Mucosa of descending colon (tissue), 3 donors: ENCODE measurements at regions not wholly inside any gene's neighbourhood (a gene's known extent, or its start where the extent isn't known, plus 50 kb on each side); places are given as distances from the start of the nearest gene placed in this dataset.

ENCODE experiments used
- ATAC-seq: fragments of 200-7000 bp; cut with Tn5 transposase; one replicate; pipeline ENCODE4 v1.9.1; 2020; ENCODE audit warnings: mild to moderate bottlenecking, moderate library complexity
- DNase-seq, 3 donors: peaks; one replicate each; pipeline ENCODE4 v3.0.0-alpha.2; 2020
- H3K36me3 ChIP-seq: fragments of 200-600 bp; one replicate; pipeline ENCODE4 v1.8.0; 2021; ENCODE audit warnings: low read depth, mild to moderate bottlenecking
- H3K4me1 ChIP-seq: fragments of 200-600 bp; one replicate; pipeline ENCODE4 v1.8.0; 2021; ENCODE audit warnings: low read depth, mild to moderate bottlenecking
- H3K4me3 ChIP-seq: fragments of 200-600 bp; one replicate; pipeline ENCODE4 v1.8.0; 2021; ENCODE audit warnings: mild to moderate bottlenecking
- H3K9me3 ChIP-seq: fragments of 200-600 bp; one replicate; pipeline ENCODE4 v1.8.0; 2021; ENCODE audit warnings: mild to moderate bottlenecking
- CTCF ChIP-seq: fragments of 200-600 bp; IDR thresholded peaks from one replicate; pipeline ENCODE4 v1.8.0; 2022; ENCODE audit warnings: antibody characterized with exemption, mild to moderate bottlenecking
- intact Hi-C, 2 donors: fragments of 100-400 bp; cut with DNase I in 1 of 2; cut with micrococcal nuclease in 1 of 2; formaldehyde crosslinking; loops; one replicate each; pipeline versions ENCODE4 v1.11.0 to v1.11.1; 2022; cut with DNase I, micrococcal nuclease
- donor health status: DM: no; HTN: no; CAD: no; lungs with moderate emphysema.
- donor health status: DM: no; HTN: no; CAD: no.
- donor health status: DM: no; HTN: yes; CAD: no.

- no peak overlapping the region for H3K4me3 ChIP-seq
- intact Hi-C loops = no loop called here
- no peak for ATAC-seq
- no peaks in the 10 kb centered on the region for H3K4me1 ChIP-seq
- no peak for TF ChIP-seq CTCF
- no peak for DNase-seq
- H3K36me3 ChIP-seq = no peaks in the 10 kb centered on the region
- H3K9me3 ChIP-seq = no peaks in the 10 kb centered on the region
These were observed 93.0 kb downstream of the ATP6V1G3 start for GRCh38 chr1:198447468-198447867.

- no peaks in the 10 kb centered on the region for H3K36me3 ChIP-seq
- no peaks in the 10 kb centered on the region for H3K9me3 ChIP-seq
- H3K4me3 ChIP-seq = no peak overlapping the region
- intact Hi-C loops = no loop called here
- H3K4me1 ChIP-seq = no peaks in the 10 kb centered on the region
- DNase-seq = no peak
- no peak for ATAC-seq
- no peak for TF ChIP-seq CTCF
These were observed 94.6 kb downstream of the ATP6V1G3 start for GRCh38 chr1:198445872-198446271.

- Histone ChIP-seq H3K4me1 (no peaks in the 10 kb centered on the region), H3K36me3 (no peaks in the 10 kb centered on the region), H3K9me3 (no peaks in the 10 kb centered on the region), H3K4me3 (no peak overlapping the region)
- no peak for DNase-seq
- no peak for ATAC-seq
- no peak for TF ChIP-seq CTCF
- intact Hi-C loops = no loop called here
These were observed 95.7 kb downstream of the ATP6V1G3 start for GRCh38 chr1:198444792-198445191.

GRCh38 chr1:198443365-198444233, 96.9 kb downstream of the ATP6V1G3 start:
- Histone ChIP-seq H3K36me3 (no peaks in the 10 kb centered on the region), H3K4me3 (no peak overlapping the region), H3K4me1 (no peaks in the 10 kb centered on the region), H3K9me3 (no peaks in the 10 kb centered on the region)
- intact Hi-C loops = no loop called here
- ATAC-seq (no peak), DNase-seq (no peak)
- no peak for TF ChIP-seq CTCF

GRCh38 chr1:198440842-198441241, 99.6 kb downstream of the ATP6V1G3 start:
- ATAC-seq (no peak), DNase-seq (no peak)
- TF ChIP-seq CTCF = no peak
- Histone ChIP-seq H3K4me3 (no peak overlapping the region), H3K9me3 (no peaks in the 10 kb centered on the region), H3K4me1 (no peaks in the 10 kb centered on the region), H3K36me3 (no peaks in the 10 kb centered on the region)
- intact Hi-C loops = no loop called here
